ENCODE measurements at regions not wholly inside any gene's neighbourhood (a gene's known extent, or its start where the extent isn't known, plus 50 kb on each side); places are given as distances from the start of the nearest gene placed in this dataset.

DNA sequence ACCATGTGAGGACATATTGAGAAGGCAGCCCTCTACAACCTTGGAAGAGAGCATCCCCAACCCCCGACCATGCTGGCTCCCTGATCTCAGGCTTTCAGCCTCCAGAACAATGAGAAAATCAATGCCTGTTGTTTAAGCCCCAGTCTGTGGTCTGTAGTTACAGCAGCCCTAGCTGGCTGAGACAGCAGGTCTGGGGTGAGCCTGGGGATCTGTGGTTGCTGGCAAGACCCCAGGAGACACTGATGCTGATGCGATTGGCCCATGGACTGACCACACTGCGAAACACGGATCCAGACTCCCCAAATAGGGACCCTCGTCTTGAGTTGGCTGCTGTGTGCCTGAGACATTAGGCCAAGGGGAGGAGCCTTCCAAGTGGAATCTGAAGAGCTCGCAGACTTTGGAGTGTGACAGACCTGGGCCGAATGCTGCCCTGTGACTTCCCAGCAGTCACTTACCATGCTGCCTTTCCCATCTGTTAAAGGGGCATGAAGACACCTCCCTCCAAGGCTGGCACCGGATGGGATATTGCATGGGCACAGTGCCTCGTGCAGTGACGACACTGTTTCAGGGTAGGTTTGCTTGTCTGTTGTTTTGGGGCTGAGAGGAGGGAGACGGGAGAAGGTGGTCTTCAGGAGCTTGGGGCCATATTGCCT lies 147.8 kb upstream of the RPL38 start:
- no peaks in the 10 kb centered on the region for H3K4me1 ChIP-seq (ENCODE audit: control insufficient read depth in 5 of 5, insufficient read depth in 5 of 5, low read length in 5 of 5)
- H3K27ac ChIP-seq (ENCODE audit: low read depth, low read length) = no peak overlapping the region
- H3K27me3 ChIP-seq (ENCODE audit: control insufficient read depth in 5 of 5, insufficient read depth in 4 of 5, low read length in 5 of 5) = peaks cover 19 to 44% (median 38%) of the 10 kb centered on the region in 5 donors
- H3K9me3 ChIP-seq (ENCODE audit: control insufficient read depth in 5 of 5, low read length in 5 of 5) = peaks cover 0 to 4% (median 0%) of the 10 kb centered on the region in 5 donors
- H3K9ac ChIP-seq (ENCODE audit: low read length in 5 of 5) = no peak overlapping the region
- no peaks in the 10 kb centered on the region for H3K36me3 ChIP-seq (ENCODE audit: control insufficient read depth in 5 of 5, insufficient read depth in 5 of 5, low read length in 5 of 5)
- H3K4me3 ChIP-seq (ENCODE audit: low read depth in 1 of 5, low read length in 5 of 5) = no peak overlapping the region

DNA sequence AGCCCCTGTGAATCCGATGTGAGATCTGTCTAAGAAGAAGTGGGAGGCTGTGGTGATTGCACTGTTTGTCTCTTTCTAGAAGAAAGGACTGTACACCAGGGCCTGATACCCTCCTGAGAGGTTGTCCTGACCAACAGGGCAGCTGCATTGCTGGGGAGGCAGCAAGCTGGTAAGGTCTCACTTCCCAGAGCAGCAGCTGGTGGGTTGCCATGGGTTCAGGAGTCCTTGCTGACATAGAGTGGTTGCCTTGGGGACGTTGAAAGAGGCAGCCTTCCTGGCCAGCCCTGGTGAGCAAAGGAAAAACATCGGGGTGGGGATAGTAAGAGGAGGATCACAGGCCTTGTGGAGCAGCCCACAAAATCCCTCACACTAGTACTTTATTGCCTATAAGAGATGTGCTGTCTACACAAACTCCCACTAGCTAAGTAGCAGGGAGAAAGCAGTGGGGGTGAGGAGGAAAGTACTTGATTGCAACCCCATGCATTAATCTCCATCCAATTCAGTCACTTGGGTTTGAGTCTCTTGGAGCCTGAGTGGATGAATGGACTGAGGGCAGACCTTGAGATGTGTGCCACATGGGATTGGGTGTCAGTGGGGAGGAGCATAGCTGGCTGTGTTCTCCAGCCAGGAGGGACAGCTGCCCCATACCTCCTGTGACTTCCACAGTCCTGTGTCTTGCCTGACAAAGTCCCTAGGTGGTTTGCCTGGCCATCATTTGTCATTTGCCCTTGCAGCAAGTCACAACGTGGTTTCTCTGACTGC lies 143.8 kb upstream of the RPL38 start:
- Histone ChIP-seq H3K9ac (ENCODE audit: low read length in 5 of 5) (no peak overlapping the region), H3K9me3 (ENCODE audit: control insufficient read depth in 5 of 5, low read length in 5 of 5) (peaks cover 0 to 4% (median 0%) of the 10 kb centered on the region in 5 donors), H3K36me3 (ENCODE audit: control insufficient read depth in 5 of 5, insufficient read depth in 5 of 5, low read length in 5 of 5) (no peaks in the 10 kb centered on the region), H3K27me3 (ENCODE audit: control insufficient read depth in 5 of 5, insufficient read depth in 4 of 5, low read length in 5 of 5) (peaks cover 16 to 32% (median 20%) of the 10 kb centered on the region in 5 donors), H3K4me1 (ENCODE audit: control insufficient read depth in 5 of 5, insufficient read depth in 5 of 5, low read length in 5 of 5) (no peaks in the 10 kb centered on the region), H3K27ac (ENCODE audit: low read depth, low read length) (no peak overlapping the region), H3K4me3 (ENCODE audit: low read depth in 1 of 5, low read length in 5 of 5) (no peak overlapping the region)

DNA sequence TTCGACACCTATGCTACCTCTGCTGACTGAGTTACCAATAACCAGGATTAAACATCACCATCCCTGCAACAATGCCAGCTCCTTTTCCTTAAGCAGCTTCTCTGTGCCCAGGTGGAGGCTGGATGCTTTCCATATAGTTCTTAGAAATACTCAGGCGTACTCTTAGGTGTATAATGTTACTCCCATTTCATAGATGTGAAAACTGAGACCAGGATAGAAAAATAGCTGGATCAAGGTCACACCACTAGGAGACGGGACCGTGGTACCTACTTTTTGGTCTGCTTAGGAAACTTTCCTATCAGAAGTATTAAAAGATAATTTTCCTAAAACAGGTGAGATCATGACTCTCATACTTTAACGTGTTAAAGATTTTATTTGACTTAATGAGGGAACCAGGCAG lies 141.7 kb upstream of the RPL38 start:
- H3K27ac ChIP-seq (ENCODE audit: low read depth, low read length) = no peak overlapping the region
- peaks cover 6 to 28% (median 17%) of the 10 kb centered on the region in 5 donors for H3K27me3 ChIP-seq (ENCODE audit: control insufficient read depth in 5 of 5, insufficient read depth in 4 of 5, low read length in 5 of 5)
- H3K9ac ChIP-seq (ENCODE audit: low read length in 5 of 5) = no peak overlapping the region
- no peak overlapping the region for H3K4me3 ChIP-seq (ENCODE audit: low read depth in 1 of 5, low read length in 5 of 5)
- no peaks in the 10 kb centered on the region for H3K36me3 ChIP-seq (ENCODE audit: control insufficient read depth in 5 of 5, insufficient read depth in 5 of 5, low read length in 5 of 5)
- H3K4me1 ChIP-seq (ENCODE audit: control insufficient read depth in 5 of 5, insufficient read depth in 5 of 5, low read length in 5 of 5) = no peaks in the 10 kb centered on the region
- H3K9me3 ChIP-seq (ENCODE audit: control insufficient read depth in 5 of 5, low read length in 5 of 5) = peaks cover 0 to 4% (median 0%) of the 10 kb centered on the region in 5 donors

DNA sequence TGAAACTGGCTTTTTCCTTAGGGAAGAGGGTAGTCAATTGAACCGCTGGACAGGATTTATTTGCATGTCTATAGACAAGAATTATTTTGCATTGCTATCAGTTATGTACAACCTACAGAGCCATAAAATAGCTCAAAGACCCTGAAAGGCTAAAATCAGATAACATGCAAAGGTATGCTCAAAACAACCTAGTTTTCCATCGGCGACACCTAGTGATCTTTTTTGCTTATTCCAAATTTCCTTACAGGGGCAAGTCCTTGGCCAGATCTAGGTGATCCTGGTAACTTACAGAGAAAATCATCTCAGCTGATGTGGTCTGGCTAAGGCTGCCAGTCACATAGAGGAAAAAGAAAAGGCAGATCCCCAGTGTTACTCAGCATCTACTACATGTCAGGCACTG lies 141.2 kb upstream of the RPL38 start:
- H3K4me1 ChIP-seq (ENCODE audit: control insufficient read depth in 5 of 5, insufficient read depth in 5 of 5, low read length in 5 of 5) = no peaks in the 10 kb centered on the region
- no peak overlapping the region for H3K27ac ChIP-seq (ENCODE audit: low read depth, low read length)
- H3K9me3 ChIP-seq (ENCODE audit: control insufficient read depth in 5 of 5, low read length in 5 of 5) = peaks cover 0 to 4% (median 0%) of the 10 kb centered on the region in 5 donors
- no peak overlapping the region for H3K9ac ChIP-seq (ENCODE audit: low read length in 5 of 5)
- peaks cover 5 to 28% (median 17%) of the 10 kb centered on the region in 5 donors for H3K27me3 ChIP-seq (ENCODE audit: control insufficient read depth in 5 of 5, insufficient read depth in 4 of 5, low read length in 5 of 5)
- no peaks in the 10 kb centered on the region for H3K36me3 ChIP-seq (ENCODE audit: control insufficient read depth in 5 of 5, insufficient read depth in 5 of 5, low read length in 5 of 5)
- H3K4me3 ChIP-seq (ENCODE audit: low read depth in 1 of 5, low read length in 5 of 5) = no peak overlapping the region

- no peaks in the 10 kb centered on the region for H3K4me1 ChIP-seq (ENCODE audit: control insufficient read depth in 5 of 5, insufficient read depth in 5 of 5, low read length in 5 of 5)
- H3K9ac ChIP-seq (ENCODE audit: low read length in 5 of 5) = no peak overlapping the region
- H3K9me3 ChIP-seq (ENCODE audit: control insufficient read depth in 5 of 5, low read length in 5 of 5) = peaks cover 0 to 4% (median 0%) of the 10 kb centered on the region in 5 donors
- no peak overlapping the region for H3K4me3 ChIP-seq (ENCODE audit: low read depth in 1 of 5, low read length in 5 of 5)
- no peaks in the 10 kb centered on the region for H3K36me3 ChIP-seq (ENCODE audit: control insufficient read depth in 5 of 5, insufficient read depth in 5 of 5, low read length in 5 of 5)
- peaks cover 0 to 21% (median 14%) of the 10 kb centered on the region in 5 donors for H3K27me3 ChIP-seq (ENCODE audit: control insufficient read depth in 5 of 5, insufficient read depth in 4 of 5, low read length in 5 of 5)
- no peak overlapping the region for H3K27ac ChIP-seq (ENCODE audit: low read depth, low read length)
These were observed 140.0 kb upstream of the RPL38 start for GRCh38 chr17:74063439-74063838.

DNA sequence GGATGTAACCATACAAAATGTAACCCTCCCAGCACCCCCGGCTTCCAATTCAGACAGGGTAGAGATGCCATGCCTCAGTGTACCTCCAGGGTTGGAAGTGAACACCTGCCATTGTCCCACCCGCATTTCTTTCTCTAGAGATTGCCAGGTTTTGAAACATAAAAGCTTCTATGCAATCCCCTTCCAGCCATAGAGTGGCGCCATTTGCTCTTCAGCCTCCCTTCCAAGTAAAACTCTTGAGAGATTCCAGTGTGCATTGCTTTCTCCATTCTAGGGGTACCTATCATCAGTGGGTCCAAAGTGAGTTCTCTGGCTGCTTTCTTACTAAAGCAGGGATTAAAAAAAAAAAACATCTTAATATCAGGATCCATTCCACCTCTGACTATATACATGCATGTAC lies 133.1 kb upstream of the RPL38 start:
- H3K9me3 ChIP-seq (ENCODE audit: control insufficient read depth in 5 of 5, low read length in 5 of 5) = peaks cover 0 to 28% (median 21%) of the 10 kb centered on the region in 5 donors
- H3K36me3 ChIP-seq (ENCODE audit: control insufficient read depth in 5 of 5, insufficient read depth in 5 of 5, low read length in 5 of 5) = no peaks in the 10 kb centered on the region
- no peaks in the 10 kb centered on the region for H3K4me1 ChIP-seq (ENCODE audit: control insufficient read depth in 5 of 5, insufficient read depth in 5 of 5, low read length in 5 of 5)
- H3K9ac ChIP-seq (ENCODE audit: low read length in 5 of 5) = no peak overlapping the region
- H3K27me3 ChIP-seq (ENCODE audit: control insufficient read depth in 5 of 5, insufficient read depth in 4 of 5, low read length in 5 of 5) = peaks cover 0 to 8% (median 4%) of the 10 kb centered on the region in 5 donors
- no peak overlapping the region for H3K27ac ChIP-seq (ENCODE audit: low read depth, low read length)
- H3K4me3 ChIP-seq (ENCODE audit: low read depth in 1 of 5, low read length in 5 of 5) = no peak overlapping the region

GRCh38 chr17:74070998-74071679 lies 132.3 kb upstream of the RPL38 start:
- no peak overlapping the region for H3K4me3 ChIP-seq (ENCODE audit: low read depth in 1 of 5, low read length in 5 of 5)
- H3K36me3 ChIP-seq (ENCODE audit: control insufficient read depth in 5 of 5, insufficient read depth in 5 of 5, low read length in 5 of 5) = no peaks in the 10 kb centered on the region
- H3K9ac ChIP-seq (ENCODE audit: low read length in 5 of 5) = no peak overlapping the region
- no peak overlapping the region for H3K27ac ChIP-seq (ENCODE audit: low read depth, low read length)
- no peaks in the 10 kb centered on the region for H3K4me1 ChIP-seq (ENCODE audit: control insufficient read depth in 5 of 5, insufficient read depth in 5 of 5, low read length in 5 of 5)
- peaks cover 0 to 29% (median 21%) of the 10 kb centered on the region in 5 donors for H3K9me3 ChIP-seq (ENCODE audit: control insufficient read depth in 5 of 5, low read length in 5 of 5)
- peaks cover 0 to 4% (median 3%) of the 10 kb centered on the region in 5 donors for H3K27me3 ChIP-seq (ENCODE audit: control insufficient read depth in 5 of 5, insufficient read depth in 4 of 5, low read length in 5 of 5)

DNA sequence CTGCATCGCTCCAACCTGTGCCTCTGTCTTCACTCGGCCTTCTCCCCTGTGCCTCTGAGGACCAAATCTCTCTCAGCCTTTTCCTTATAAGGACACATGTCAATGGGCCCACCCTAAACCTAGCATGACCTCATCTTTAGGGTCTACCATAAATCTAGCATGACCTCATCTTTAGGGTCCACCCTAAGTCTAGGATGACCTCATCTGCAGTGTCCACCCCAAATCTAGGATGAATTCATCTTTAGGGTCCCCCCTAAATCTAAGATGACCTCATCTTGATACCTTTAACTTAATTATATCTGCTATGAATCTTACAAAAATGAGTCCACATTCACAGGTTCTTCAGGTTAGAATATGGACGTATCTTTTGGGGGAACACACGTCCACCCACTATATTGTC lies 131.1 kb upstream of the RPL38 start:
- no peaks in the 10 kb centered on the region for H3K36me3 ChIP-seq (ENCODE audit: control insufficient read depth in 5 of 5, insufficient read depth in 5 of 5, low read length in 5 of 5)
- no peaks in the 10 kb centered on the region for H3K4me1 ChIP-seq (ENCODE audit: control insufficient read depth in 5 of 5, insufficient read depth in 5 of 5, low read length in 5 of 5)
- peaks cover 0 to 4% (median 0%) of the 10 kb centered on the region in 5 donors for H3K27me3 ChIP-seq (ENCODE audit: control insufficient read depth in 5 of 5, insufficient read depth in 4 of 5, low read length in 5 of 5)

DNA sequence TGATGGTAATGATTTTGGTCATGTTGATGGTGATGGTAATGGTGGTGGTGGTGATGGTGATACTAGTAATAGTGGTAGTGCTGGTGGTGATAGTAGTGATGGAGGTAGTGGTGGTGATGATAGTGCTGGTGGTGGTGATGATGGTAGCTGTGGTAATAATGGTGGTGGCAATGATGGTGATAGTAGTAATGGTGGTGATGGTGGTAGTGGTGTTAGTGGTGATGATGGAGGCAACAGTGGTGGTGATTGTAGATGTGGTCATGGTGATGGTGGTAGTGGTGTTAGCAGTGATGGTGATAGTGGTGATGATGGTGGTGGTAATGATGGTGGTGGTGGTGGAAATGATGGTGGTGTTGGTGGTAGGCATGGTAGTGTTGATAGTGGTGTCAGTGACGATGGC lies 127.0 kb upstream of the RPL38 start:
- H3K9me3 ChIP-seq (ENCODE audit: control insufficient read depth in 5 of 5, low read length in 5 of 5) = peaks cover 0 to 27% (median 14%) of the 10 kb centered on the region in 5 donors
- peaks cover 0 to 16% (median 6%) of the 10 kb centered on the region in 5 donors for H3K27me3 ChIP-seq (ENCODE audit: control insufficient read depth in 5 of 5, insufficient read depth in 4 of 5, low read length in 5 of 5)
- no peak overlapping the region for H3K9ac ChIP-seq (ENCODE audit: low read length in 5 of 5)
- no peaks in the 10 kb centered on the region for H3K4me1 ChIP-seq (ENCODE audit: control insufficient read depth in 5 of 5, insufficient read depth in 5 of 5, low read length in 5 of 5)
- no peak overlapping the region for H3K4me3 ChIP-seq (ENCODE audit: low read depth in 1 of 5, low read length in 5 of 5)
- no peaks in the 10 kb centered on the region for H3K36me3 ChIP-seq (ENCODE audit: control insufficient read depth in 5 of 5, insufficient read depth in 5 of 5, low read length in 5 of 5)
- no peak overlapping the region for H3K27ac ChIP-seq (ENCODE audit: low read depth, low read length)

More for the DNA sequence above, 131.1 kb upstream of the RPL38 start:
- Histone ChIP-seq H3K4me3 (ENCODE audit: low read depth in 1 of 5, low read length in 5 of 5) (no peak overlapping the region), H3K9me3 (ENCODE audit: control insufficient read depth in 5 of 5, low read length in 5 of 5) (peaks cover 0 to 34% (median 21%) of the 10 kb centered on the region in 5 donors), H3K9ac (ENCODE audit: low read length in 5 of 5) (no peak overlapping the region), H3K27ac (ENCODE audit: low read depth, low read length) (no peak overlapping the region)

GRCh38 chr17:74077231-74077630 lies 126.2 kb upstream of the RPL38 start:
- Histone ChIP-seq H3K9ac (ENCODE audit: low read length in 5 of 5) (no peak overlapping the region), H3K4me3 (ENCODE audit: low read depth in 1 of 5, low read length in 5 of 5) (no peak overlapping the region), H3K36me3 (ENCODE audit: control insufficient read depth in 5 of 5, insufficient read depth in 5 of 5, low read length in 5 of 5) (no peaks in the 10 kb centered on the region), H3K9me3 (ENCODE audit: control insufficient read depth in 5 of 5, low read length in 5 of 5) (peaks cover 0 to 27% (median 14%) of the 10 kb centered on the region in 5 donors), H3K27me3 (ENCODE audit: control insufficient read depth in 5 of 5, insufficient read depth in 4 of 5, low read length in 5 of 5) (peaks cover 3 to 18% (median 13%) of the 10 kb centered on the region in 5 donors), H3K27ac (ENCODE audit: low read depth, low read length) (no peak overlapping the region), H3K4me1 (ENCODE audit: control insufficient read depth in 5 of 5, insufficient read depth in 5 of 5, low read length in 5 of 5) (no peaks in the 10 kb centered on the region)

Data from subcutaneous abdominal adipose tissue (tissue), 5 donors.